ENCODE measurements at regions not wholly inside any gene's neighbourhood (a gene's known extent, or its start where the extent isn't known, plus 50 kb on each side); places are given as distances from the start of the nearest gene placed in this dataset.
"Not testable (repeated sequence)": the region's sequence is repeated elsewhere in the genome, so short reads cannot be mapped to it uniquely, and the experiment has no call there.

GRCh38 chr17:20676656-20677055, 97.1 kb downstream of the CDRT15L2 start:
- in situ Hi-C loops (cut with HindIII; ENCODE audit: low pct_unique_long_range_greater_than_20kb, low sequenced_read_pairs); DNase-seq (ENCODE audit: low read depth, low spot score): not testable (repeated sequence)

DNA sequence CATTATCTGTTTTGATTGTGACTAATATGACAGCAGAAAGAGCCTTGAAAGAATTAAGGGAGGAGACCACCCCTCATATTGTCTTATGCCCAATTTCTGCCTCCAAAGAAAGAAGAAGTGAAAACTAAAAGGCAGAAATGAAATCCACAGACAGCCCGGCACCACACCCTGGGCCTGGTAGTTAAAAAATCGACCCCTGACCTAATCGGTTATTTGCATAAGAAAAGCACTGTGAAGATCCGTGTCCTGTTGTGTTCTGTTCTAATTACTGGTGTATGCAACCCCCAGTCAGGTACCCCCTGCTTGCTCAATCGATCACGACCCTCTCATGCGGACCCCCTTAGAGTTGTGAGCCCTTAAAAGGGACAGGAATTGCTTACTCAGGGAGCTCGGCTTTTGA, 97.9 kb downstream of the CDRT15L2 start:
- DNase-seq (ENCODE audit: low read depth, low spot score); in situ Hi-C loops (cut with HindIII; ENCODE audit: low pct_unique_long_range_greater_than_20kb, low sequenced_read_pairs): not testable (repeated sequence)

GRCh38 chr17:20678424-20678823, 98.9 kb downstream of the CDRT15L2 start:
- DNase-seq (ENCODE audit: low read depth, low spot score); in situ Hi-C loops (cut with HindIII; ENCODE audit: low pct_unique_long_range_greater_than_20kb, low sequenced_read_pairs): not testable (repeated sequence)

DNA sequence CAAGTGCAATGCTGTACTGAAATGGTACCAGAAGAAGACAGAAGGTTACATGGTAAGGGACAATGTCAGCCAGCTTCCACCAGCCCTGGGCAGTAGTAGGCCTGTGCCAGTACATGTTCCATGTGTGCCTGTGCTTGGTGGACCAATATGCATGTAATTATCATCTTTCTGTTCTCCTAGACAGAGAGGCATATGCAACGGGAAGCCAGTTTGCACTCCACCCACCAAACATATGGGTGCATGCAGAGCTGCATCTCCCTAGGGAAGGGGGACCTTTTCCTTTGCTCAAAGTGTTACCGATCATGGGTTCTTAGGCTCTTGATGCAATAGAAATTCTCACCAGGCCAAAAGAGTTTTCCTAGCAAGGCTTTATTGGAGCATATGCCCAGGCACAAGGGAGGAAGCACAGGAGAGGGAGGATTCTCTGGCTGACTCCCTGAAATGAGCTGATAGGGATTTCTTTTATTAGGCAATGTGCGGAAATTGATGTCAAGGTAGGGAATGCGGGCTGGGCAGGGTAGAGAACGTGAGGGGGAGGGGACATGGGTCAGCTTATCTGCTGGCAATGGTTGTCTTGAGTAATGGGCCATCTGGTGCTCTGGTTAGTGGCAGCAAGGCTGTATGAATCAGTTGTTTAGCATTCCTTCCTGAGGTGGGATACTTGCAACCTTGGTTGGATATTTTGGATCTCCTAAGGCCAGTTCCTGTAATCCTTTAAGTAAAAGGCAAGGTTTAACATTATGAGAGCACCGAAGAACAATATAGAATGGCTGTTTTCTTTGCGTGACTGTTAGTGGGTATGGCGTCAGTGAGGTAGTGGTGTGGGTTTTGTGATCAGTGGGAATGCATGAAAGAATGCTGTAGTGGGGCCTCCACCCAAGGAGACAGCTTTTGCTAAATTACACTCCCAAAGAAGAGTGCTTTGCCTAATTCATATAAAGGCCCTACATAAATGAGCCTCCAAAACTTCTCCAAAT, 102.5 kb downstream of the CDRT15L2 start:
- in situ Hi-C loops (cut with HindIII; ENCODE audit: low pct_unique_long_range_greater_than_20kb, low sequenced_read_pairs); DNase-seq (ENCODE audit: low read depth, low spot score): not testable (repeated sequence)

DNA sequence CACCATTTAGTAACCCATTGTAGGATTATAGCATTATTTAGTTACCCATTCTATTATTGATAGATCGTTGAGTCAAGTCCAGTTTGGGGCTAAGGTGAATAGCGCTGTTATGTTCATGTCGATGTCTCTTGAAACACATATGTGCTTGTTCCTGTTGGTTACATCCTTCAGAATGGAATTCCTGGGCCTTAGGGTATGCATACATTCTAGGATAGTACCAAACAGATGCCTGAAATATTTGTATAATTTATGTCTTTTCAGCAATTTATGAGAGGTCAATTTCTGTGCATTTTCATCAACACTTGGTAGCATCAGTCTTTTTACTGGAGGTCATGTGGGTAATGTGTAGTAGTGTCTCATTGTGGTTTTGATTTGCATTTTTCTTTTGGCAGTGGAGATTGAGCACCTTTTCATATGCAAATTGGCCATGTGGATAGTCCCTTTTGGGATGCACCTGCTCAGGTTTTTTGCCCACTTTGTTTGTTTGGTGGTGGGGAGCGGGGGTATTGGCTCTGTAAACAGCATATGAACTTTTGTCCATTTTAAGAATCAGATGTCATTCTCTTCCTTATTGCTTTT, 104.2 kb downstream of the CDRT15L2 start:
- in situ Hi-C loops (cut with HindIII; ENCODE audit: low pct_unique_long_range_greater_than_20kb, low sequenced_read_pairs); DNase-seq (ENCODE audit: low read depth, low spot score): not testable (repeated sequence)

DNA sequence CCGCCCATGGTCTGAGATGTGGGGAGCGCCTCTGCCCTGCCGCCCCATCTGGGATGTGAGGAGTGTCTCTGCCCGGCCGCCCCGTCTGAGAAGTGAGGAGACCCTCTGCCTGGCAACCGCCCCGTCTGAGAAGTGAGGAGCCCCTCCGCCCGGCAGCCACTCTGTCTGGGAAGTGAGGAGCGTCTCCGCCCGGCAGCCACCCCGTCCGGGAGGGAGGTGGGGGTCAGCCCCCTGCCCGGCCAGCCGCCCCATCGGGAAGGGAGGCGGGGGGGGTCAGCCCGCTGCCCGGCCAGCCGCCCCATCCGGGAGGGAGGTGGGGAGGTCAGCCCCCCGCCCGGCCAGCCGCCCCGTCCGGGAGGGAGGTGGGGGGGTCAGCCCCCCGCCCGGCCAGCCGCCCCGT, 105.5 kb downstream of the CDRT15L2 start:
- DNase-seq (ENCODE audit: low read depth, low spot score); in situ Hi-C loops (cut with HindIII; ENCODE audit: low pct_unique_long_range_greater_than_20kb, low sequenced_read_pairs): not testable (repeated sequence)

DNA sequence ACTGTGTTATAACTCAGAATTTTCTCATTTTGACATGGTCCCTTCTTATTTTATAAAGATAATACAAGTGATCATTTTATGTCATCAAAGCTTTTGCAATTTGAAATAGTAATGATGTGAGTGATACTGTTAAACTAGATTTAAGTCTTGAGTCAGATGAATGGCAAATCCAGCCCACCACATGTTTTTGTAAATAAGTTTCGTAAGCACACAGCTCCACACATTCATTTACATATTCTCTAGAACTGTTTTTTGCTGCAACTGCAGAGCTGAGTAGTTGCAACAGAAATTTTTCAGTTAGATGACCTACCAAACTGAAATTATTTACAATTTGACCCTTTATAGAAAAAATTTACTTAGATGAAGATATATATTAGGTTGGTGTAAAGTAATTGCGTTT, 108.1 kb downstream of the CDRT15L2 start:
- in situ Hi-C loops (cut with HindIII; ENCODE audit: low pct_unique_long_range_greater_than_20kb, low sequenced_read_pairs); DNase-seq (ENCODE audit: low read depth, low spot score): not testable (repeated sequence)

DNA sequence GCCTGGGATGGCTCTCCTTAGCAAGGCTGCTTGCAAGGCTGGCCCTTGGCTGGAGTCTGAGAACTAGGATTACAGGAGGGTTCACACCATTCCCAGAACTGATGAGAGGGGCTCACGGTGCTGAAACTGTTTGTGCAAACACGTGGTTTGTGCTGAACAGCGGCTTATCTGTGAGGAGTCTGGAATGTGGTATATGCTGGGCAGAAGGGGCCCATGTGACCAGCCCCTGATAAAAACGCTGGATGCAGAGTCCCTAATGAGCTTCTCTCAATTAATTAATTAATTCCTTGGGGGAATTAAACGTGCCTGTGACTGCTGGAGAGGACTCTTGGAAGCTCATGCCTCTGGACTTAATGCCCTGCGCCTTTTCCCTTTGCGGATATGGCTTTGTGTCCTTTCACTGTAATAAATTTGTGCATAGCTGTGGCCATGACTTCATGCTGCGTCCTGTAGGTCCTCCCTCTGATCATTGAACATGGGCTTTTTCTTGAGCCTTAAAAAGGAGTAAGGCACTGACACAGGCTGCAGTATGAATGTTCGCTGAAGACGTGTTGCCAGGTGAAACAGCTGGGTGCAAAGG, 109.7 kb downstream of the CDRT15L2 start:
- in situ Hi-C loops (cut with HindIII; ENCODE audit: low pct_unique_long_range_greater_than_20kb, low sequenced_read_pairs); DNase-seq (ENCODE audit: low read depth, low spot score): not testable (repeated sequence)

DNA sequence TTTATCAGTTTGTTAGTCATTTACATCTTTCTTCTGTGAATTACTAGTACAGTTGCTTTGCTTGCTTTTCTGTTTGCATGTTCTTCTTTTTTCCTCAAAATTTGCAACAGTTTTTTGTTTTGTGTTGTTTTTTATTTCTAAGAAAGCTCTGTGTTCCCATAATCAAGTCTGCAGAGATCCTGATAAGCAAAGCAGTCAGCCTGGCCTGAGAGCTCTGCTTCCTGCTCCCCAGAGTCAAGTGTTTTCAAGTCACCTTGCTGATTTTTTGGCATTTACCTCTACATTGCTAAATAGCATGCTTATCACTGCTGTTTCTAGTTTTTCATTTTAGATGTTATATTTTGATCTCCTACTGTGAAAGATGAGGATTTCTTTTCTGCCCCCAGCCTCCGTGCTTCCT, 113.2 kb downstream of the CDRT15L2 start:
- in situ Hi-C loops (cut with HindIII; ENCODE audit: low pct_unique_long_range_greater_than_20kb, low sequenced_read_pairs); DNase-seq (ENCODE audit: low read depth, low spot score): not testable (repeated sequence)

DNA sequence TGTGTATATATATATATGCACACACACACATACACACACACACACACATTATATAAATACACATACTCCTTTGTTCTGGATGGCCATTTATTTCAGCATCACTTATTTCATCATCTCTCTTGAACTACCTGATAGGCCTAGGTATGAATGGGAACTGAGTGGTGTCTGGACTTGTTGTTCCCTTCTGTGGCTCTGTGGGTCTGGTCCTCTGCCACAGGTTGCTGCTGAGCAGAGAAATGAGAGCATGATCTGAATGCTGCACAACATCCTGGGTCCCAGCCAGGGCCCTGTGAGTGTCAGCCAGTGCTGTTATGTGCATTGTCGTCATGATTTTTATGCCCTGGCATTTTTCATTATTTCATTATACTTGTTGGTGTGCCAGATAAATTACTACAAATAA, 116.3 kb downstream of the CDRT15L2 start:
- DNase-seq (ENCODE audit: low read depth, low spot score); in situ Hi-C loops (cut with HindIII; ENCODE audit: low pct_unique_long_range_greater_than_20kb, low sequenced_read_pairs): not testable (repeated sequence)

DNA sequence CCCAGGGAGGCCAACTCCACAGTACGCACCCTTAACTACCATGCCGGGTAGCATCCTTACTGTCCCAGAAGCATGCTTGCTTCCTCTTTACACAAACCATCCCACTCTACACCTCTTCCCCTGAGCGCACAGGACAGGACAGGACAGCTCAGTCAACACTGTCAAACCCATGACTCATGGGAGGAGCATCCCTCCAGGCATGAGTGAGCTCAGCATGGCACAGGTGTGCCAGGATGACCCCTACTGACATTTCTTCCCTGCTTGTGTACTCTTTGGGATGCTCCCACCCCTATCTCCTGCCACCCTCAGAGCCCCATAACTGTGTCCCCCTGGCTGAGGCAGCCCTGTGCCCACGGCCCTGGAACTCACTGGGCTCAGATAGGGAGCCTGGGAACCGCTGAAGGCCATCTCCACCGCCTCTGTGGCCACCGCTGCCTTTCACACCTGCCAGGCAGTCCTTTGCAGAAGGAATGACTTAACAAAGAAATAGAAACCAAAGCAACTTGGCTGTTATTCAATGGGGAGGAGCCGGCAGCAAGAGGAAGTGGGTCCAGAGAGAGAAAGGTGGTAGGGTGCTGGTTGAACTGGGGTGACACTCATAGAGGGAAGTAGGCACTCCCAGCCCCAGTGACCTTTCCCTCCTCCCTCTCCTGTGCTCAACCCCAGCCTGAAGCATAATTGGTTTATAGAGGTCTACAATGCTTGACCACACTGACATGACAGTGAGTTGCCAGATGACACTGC, 119.1 kb downstream of the CDRT15L2 start:
- DNase-seq (ENCODE audit: low read depth, low spot score), result not testable (repeated sequence)

GRCh38 chr17:20700528-20700927, 121.0 kb downstream of the CDRT15L2 start:
- DNase-seq (ENCODE audit: low read depth, low spot score), result peak; percentile 82
- in situ Hi-C loops (cut with HindIII; ENCODE audit: low pct_unique_long_range_greater_than_20kb, low sequenced_read_pairs), result not testable (repeated sequence)

More for the DNA sequence above, 119.1 kb downstream of the CDRT15L2 start:
- in situ Hi-C loops (cut with HindIII; ENCODE audit: low pct_unique_long_range_greater_than_20kb, low sequenced_read_pairs), result not testable (repeated sequence)

- DNase-seq (ENCODE audit: low read depth, low spot score); in situ Hi-C loops (cut with HindIII; ENCODE audit: low pct_unique_long_range_greater_than_20kb, low sequenced_read_pairs): not testable (repeated sequence)
Measured at GRCh38 chr17:20701366-20701765, 121.8 kb downstream of the CDRT15L2 start.

GRCh38 chr17:20702692-20703091, 123.2 kb downstream of the CDRT15L2 start:
- DNase-seq (ENCODE audit: low read depth, low spot score), result no peak
- in situ Hi-C loops (cut with HindIII; ENCODE audit: low pct_unique_long_range_greater_than_20kb, low sequenced_read_pairs), result no loop called here

GRCh38 chr17:20703781-20704180, 124.3 kb downstream of the CDRT15L2 start:
- in situ Hi-C loops (cut with HindIII; ENCODE audit: low pct_unique_long_range_greater_than_20kb, low sequenced_read_pairs), result no loop called here
- DNase-seq (ENCODE audit: low read depth, low spot score), result no peak

DNA sequence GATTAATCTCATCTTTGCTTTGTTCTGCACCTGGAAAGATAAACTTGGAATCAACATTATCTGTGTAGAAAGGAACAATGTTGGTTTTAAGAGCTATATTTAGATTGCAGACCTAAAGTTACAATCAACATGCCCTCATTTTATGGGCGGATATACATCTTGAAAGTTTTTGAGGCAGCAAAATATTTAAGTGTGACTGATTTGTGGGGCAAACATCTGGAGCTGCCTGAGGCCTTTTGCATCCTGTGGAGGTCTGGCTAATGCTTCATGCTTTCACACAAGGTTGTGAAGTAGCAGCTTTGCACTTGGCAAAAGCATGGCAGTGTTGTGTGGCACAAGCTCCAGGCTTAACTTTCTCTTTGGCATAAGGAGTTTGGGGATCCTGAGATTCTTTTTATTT, 125.7 kb downstream of the CDRT15L2 start:
- in situ Hi-C loops (cut with HindIII; ENCODE audit: low pct_unique_long_range_greater_than_20kb, low sequenced_read_pairs); DNase-seq (ENCODE audit: low read depth, low spot score): not testable (repeated sequence)

DNA sequence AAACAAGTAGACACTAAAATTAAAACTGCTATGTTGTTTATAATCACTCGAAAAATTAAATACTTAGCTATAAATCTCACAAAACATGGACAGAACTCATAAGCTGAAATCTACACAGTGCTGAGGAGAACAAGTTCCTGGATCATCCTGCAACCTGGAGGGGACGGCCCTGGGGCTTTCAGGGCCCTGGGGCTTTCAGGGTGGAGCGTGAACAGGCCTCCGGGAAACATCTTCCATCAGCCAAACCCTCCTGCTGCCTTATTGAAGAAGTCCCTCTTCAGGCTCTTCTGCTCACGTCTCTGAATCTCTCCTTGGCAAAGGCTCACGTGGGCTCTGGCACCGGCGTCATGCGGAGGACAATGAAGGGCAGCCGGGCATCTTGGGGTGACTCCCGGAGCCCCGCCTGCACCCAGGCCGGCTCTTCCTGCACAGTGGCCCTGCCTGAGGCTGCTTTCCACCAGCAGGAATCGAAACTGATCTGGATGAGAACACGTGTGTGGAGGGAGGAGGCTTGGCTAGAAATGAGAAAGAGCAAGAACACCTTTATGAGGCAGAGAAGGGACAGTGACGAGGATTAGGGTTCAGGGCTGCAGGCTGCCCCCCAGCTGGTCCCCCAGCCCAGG, 127.3 kb downstream of the CDRT15L2 start:
- no peak for DNase-seq (ENCODE audit: low read depth, low spot score)
- in situ Hi-C loops (cut with HindIII; ENCODE audit: low pct_unique_long_range_greater_than_20kb, low sequenced_read_pairs), result no loop called here
